GM12878 (cell line): ENCODE measurements at regions not wholly inside any gene's neighbourhood (a gene's known extent, or its start where the extent isn't known, plus 50 kb on each side); places are given as distances from the start of the nearest gene placed in this dataset.

Source experiments
- CBX5 ChIP-seq: sonication (generic); IDR thresholded peaks from 2 replicates; pipeline ENCODE4 v1.6.1; 2016; ENCODE audit warnings: low read depth, moderate library complexity, mild to moderate bottlenecking, inconsistent platforms
- CEBPB ChIP-seq, 2 experiments: fragments of 150-350 bp in 1 of 2; IDR thresholded peaks; 2 replicates each; pipeline ENCODE4 v1.6.1; 2012 to 2014; ENCODE audit warnings: low read depth in 2 of 2, low read length in 2 of 2, borderline replicate concordance in 1 of 2, inconsistent platforms in 1 of 2
- NFIC ChIP-seq: IDR thresholded peaks from 2 replicates; pipeline ENCODE4 v1.6.1; 2012; ENCODE audit warnings: low read depth, mild to moderate bottlenecking, inconsistent platforms, low read length, moderate library complexity
- RAD21 ChIP-seq: IDR thresholded peaks from 2 replicates; pipeline ENCODE4 v1.6.1; 2011; ENCODE audit warnings: mild to moderate bottlenecking, low read depth, low read length, moderate library complexity; ENCODE audit not compliant: insufficient read depth
- RCOR1 ChIP-seq: conservative IDR thresholded peaks from 2 replicates; pipeline ENCODE4 v1.6.1; 2012; ENCODE audit warnings: low read depth, low read length, improper control_type of control experiment
- SUPT20H ChIP-seq: IDR thresholded peaks from 2 replicates; pipeline ENCODE4 v1.6.1; 2011; ENCODE audit warnings: low read depth, mild to moderate bottlenecking, low read length, moderate library complexity, borderline replicate concordance; ENCODE audit not compliant: control insufficient read depth
- ZNF207 ChIP-seq: fragments of 450-650 bp; IDR thresholded peaks from 2 replicates; pipeline ENCODE4 v1.6.1; 2014; ENCODE audit warnings: antibody characterized with exemption, mild to moderate bottlenecking, borderline replicate concordance
- ZNF217 ChIP-seq: fragments of 450-650 bp; IDR thresholded peaks from 2 replicates; pipeline ENCODE4 v1.6.1; 2017; ENCODE audit warnings: antibody characterized with exemption, mild to moderate bottlenecking
- ZNF274 ChIP-seq: IDR thresholded peaks from one replicate; pipeline ENCODE4 v1.8.0; 2011; ENCODE audit not compliant: insufficient read length, insufficient read depth
- TF ChIP-seq, protein P1 (sequence below), 3 experiments: IDR thresholded peaks in 2 of 3; conservative IDR thresholded peaks in 1 of 3; 2 replicates each; pipeline ENCODE4 v1.5.1; 2011; ENCODE audit warnings: low read depth in 3 of 3, low read length in 3 of 3, mild to moderate bottlenecking in 3 of 3, control low read depth in 2 of 3, moderate library complexity in 2 of 3, inconsistent platforms in 1 of 3, mixed read lengths in 1 of 3; ENCODE audit not compliant: control insufficient read depth in 2 of 3, insufficient read depth in 1 of 3; ENCODE audit errors: extremely low read depth in 1 of 3
- TF ChIP-seq, protein P2 (sequence below): IDR thresholded peaks from 2 replicates; pipeline ENCODE4 v1.6.1; 2012; ENCODE audit warnings: low read depth, low read length, improper control_type of control experiment
- TF ChIP-seq, protein P3 (sequence below): fragments of 450-650 bp; IDR thresholded peaks from 2 replicates; pipeline ENCODE4 v1.6.1; 2014; ENCODE audit warnings: mild to moderate bottlenecking
- TF ChIP-seq, protein P4 (sequence below): fragments of 450-650 bp; IDR thresholded peaks from 2 replicates; pipeline ENCODE4 v1.6.1; 2017; ENCODE audit warnings: mild to moderate bottlenecking

DNA sequence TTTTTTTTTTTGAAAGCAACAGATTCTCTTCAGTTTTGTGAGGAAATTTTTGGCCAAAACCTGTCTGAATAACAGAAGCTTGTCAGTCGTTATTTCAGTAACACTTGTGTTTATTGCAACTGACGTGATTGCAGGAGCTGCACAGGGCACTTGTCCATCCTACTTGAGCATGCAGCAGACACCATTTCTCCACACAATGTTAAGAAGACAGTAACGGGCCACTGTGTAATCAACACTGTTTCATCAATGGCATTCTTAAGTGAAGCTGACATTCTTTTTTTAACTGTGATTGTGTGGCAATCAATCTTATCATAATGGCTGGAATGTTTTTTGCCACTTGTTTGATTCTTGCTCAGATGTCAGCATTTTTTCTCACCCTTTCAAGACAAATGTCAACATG is 50.1 kb upstream of the PIEZO2 start:
- TF ChIP-seq SUPT20H (no peak), RAD21 (no peak), NFIC (no peak), ZNF207 (no peak), CEBPB (IDR thresholded peaks at IDR 0.05; ENCODE audit: borderline replicate concordance in 1 of 2, low read depth in 2 of 2, low read length in 2 of 2) (no peak), ZNF274 (no peak), RCOR1 (no peak), ZNF217 (no peak), CBX5 (no peak)
- TF ChIP-seq, protein P1, sequence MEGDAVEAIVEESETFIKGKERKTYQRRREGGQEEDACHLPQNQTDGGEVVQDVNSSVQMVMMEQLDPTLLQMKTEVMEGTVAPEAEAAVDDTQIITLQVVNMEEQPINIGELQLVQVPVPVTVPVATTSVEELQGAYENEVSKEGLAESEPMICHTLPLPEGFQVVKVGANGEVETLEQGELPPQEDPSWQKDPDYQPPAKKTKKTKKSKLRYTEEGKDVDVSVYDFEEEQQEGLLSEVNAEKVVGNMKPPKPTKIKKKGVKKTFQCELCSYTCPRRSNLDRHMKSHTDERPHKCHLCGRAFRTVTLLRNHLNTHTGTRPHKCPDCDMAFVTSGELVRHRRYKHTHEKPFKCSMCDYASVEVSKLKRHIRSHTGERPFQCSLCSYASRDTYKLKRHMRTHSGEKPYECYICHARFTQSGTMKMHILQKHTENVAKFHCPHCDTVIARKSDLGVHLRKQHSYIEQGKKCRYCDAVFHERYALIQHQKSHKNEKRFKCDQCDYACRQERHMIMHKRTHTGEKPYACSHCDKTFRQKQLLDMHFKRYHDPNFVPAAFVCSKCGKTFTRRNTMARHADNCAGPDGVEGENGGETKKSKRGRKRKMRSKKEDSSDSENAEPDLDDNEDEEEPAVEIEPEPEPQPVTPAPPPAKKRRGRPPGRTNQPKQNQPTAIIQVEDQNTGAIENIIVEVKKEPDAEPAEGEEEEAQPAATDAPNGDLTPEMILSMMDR (IDR thresholded peaks at IDR 0.05 in 2 of 3, conservative IDR thresholded peaks at IDR 0.05 in 1 of 3; ENCODE audit: control insufficient read depth in 2 of 3, extremely low read depth in 1 of 3, insufficient read depth in 1 of 3, low read depth in 3 of 3, low read length in 3 of 3) = no peak
- TF ChIP-seq, protein P2, sequence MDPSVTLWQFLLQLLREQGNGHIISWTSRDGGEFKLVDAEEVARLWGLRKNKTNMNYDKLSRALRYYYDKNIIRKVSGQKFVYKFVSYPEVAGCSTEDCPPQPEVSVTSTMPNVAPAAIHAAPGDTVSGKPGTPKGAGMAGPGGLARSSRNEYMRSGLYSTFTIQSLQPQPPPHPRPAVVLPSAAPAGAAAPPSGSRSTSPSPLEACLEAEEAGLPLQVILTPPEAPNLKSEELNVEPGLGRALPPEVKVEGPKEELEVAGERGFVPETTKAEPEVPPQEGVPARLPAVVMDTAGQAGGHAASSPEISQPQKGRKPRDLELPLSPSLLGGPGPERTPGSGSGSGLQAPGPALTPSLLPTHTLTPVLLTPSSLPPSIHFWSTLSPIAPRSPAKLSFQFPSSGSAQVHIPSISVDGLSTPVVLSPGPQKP = no peak
- TF ChIP-seq, protein P3, sequence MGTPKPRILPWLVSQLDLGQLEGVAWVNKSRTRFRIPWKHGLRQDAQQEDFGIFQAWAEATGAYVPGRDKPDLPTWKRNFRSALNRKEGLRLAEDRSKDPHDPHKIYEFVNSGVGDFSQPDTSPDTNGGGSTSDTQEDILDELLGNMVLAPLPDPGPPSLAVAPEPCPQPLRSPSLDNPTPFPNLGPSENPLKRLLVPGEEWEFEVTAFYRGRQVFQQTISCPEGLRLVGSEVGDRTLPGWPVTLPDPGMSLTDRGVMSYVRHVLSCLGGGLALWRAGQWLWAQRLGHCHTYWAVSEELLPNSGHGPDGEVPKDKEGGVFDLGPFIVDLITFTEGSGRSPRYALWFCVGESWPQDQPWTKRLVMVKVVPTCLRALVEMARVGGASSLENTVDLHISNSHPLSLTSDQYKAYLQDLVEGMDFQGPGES = no peak
- TF ChIP-seq, protein P4, sequence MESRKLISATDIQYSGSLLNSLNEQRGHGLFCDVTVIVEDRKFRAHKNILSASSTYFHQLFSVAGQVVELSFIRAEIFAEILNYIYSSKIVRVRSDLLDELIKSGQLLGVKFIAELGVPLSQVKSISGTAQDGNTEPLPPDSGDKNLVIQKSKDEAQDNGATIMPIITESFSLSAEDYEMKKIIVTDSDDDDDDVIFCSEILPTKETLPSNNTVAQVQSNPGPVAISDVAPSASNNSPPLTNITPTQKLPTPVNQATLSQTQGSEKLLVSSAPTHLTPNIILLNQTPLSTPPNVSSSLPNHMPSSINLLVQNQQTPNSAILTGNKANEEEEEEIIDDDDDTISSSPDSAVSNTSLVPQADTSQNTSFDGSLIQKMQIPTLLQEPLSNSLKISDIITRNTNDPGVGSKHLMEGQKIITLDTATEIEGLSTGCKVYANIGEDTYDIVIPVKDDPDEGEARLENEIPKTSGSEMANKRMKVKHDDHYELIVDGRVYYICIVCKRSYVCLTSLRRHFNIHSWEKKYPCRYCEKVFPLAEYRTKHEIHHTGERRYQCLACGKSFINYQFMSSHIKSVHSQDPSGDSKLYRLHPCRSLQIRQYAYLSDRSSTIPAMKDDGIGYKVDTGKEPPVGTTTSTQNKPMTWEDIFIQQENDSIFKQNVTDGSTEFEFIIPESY = no peak
